IMR-90 (cell line): ENCODE measurements at regions not wholly inside any gene's neighbourhood (a gene's known extent, or its start where the extent isn't known, plus 50 kb on each side); places are given as distances from the start of the nearest gene placed in this dataset.

Experiments
- ATAC-seq: fragments of 200-7000 bp; cut with Tn5 transposase; 2 replicates; pipeline ENCODE4 v1.9.1; 2020; ENCODE audit warnings: low read depth, mild to moderate bottlenecking, moderate library complexity
- BruUV-seq: library from RNA; stranded (reverse); fragments of 400-500 nt; replicated peaks from 2 replicates; lab custom pipeline; 2021; lab: Mats Ljungman, UMichigan
- CTCF ChIA-PET: fragments of 300-600 bp; formaldehyde crosslinking; extraction: SDS; loops from one replicate; lab custom pipeline; 2021; ENCODE audit warnings: antibody characterized with exemption; lab: Yijun Ruan, JAX
- POLR2A ChIA-PET: fragments of 300-600 bp; sonication (Branson Sonifier 250); formaldehyde crosslinking; loops from one replicate; lab custom pipeline; 2022; ENCODE audit warnings: antibody characterized with exemption; ENCODE audit not compliant: unreplicated experiment; lab: Charles Lee
- DNase-seq: peaks from one replicate; pipeline ENCODE4 v3.0.0; 2013
- H2AFZ ChIP-seq: replicated peaks from 2 replicates; pipeline ENCODE3; 2013; ENCODE audit warnings: low read length, mild to moderate bottlenecking; ENCODE audit not compliant: poor library complexity
- H2AK5ac ChIP-seq: 2 replicates; pipeline ENCODE4 v1.6.1; 2013; ENCODE audit warnings: low read depth, low read length, inconsistent platforms
- H2AK9ac ChIP-seq: replicated peaks from 2 replicates; pipeline ENCODE3; 2013; ENCODE audit warnings: mild to moderate bottlenecking, low read depth, low read length, moderate library complexity; ENCODE audit not compliant: poor library complexity
- H2BK120ac ChIP-seq: 2 replicates; pipeline ENCODE4 v1.6.1; 2013; ENCODE audit warnings: low read depth, low read length, inconsistent platforms
- H2BK15ac ChIP-seq: 3 replicates; pipeline ENCODE4 v1.6.1; 2013; ENCODE audit warnings: low read depth, low read length, inconsistent platforms
- H2BK20ac ChIP-seq: 2 replicates; pipeline ENCODE4 v1.6.1; 2013; ENCODE audit warnings: low read depth, mild to moderate bottlenecking, inconsistent platforms, low read length, moderate library complexity
- H2BK5ac ChIP-seq: 2 replicates; pipeline ENCODE4 v1.6.1; 2013; ENCODE audit warnings: mild to moderate bottlenecking, low read depth, low read length, inconsistent platforms; ENCODE audit not compliant: poor library complexity, severe bottlenecking
- H3K14ac ChIP-seq: replicated peaks from 2 replicates; pipeline ENCODE4 v1.6.1; 2013; ENCODE audit warnings: low read depth, low read length, inconsistent platforms
- H3K18ac ChIP-seq: 2 replicates; pipeline ENCODE4 v1.6.1; 2013; ENCODE audit warnings: low read depth, low read length, control low read depth
- H3K23ac ChIP-seq: 2 replicates; pipeline ENCODE4 v1.6.1; 2013; ENCODE audit warnings: low read depth, low read length, inconsistent platforms
- H3K27ac ChIP-seq: 2 replicates; pipeline ENCODE4 v1.5.1; 2013; ENCODE audit warnings: mild to moderate bottlenecking, control low read depth, low read length; ENCODE audit not compliant: insufficient read depth
- H3K27me3 ChIP-seq: 2 replicates; pipeline ENCODE4 v1.6.1; 2013; ENCODE audit warnings: low read length; ENCODE audit not compliant: control insufficient read depth, insufficient read depth
- H3K36me3 ChIP-seq: 2 replicates; pipeline ENCODE4 v1.6.1; 2013; ENCODE audit warnings: low read length, mixed read lengths; ENCODE audit not compliant: control insufficient read depth, insufficient read depth
- H3K4ac ChIP-seq: 2 replicates; pipeline ENCODE4 v1.6.1; 2013; ENCODE audit warnings: low read depth, low read length, inconsistent platforms
- H3K4me1 ChIP-seq: 2 replicates; pipeline ENCODE4 v1.6.1; 2013; ENCODE audit warnings: low read length, mixed read lengths; ENCODE audit not compliant: control insufficient read depth, insufficient read depth
- H3K4me2 ChIP-seq: 2 replicates; pipeline ENCODE4 v1.6.1; 2013; ENCODE audit warnings: low read depth, mild to moderate bottlenecking, control low read depth, low read length, moderate library complexity
- H3K4me3 ChIP-seq: 2 replicates; pipeline ENCODE4 v1.5.1; 2013; ENCODE audit warnings: low read depth, mild to moderate bottlenecking, control low read depth, low read length, moderate library complexity; ENCODE audit not compliant: insufficient read depth
- H3K56ac ChIP-seq: 2 replicates; pipeline ENCODE4 v1.6.1; 2013; ENCODE audit warnings: low read length, inconsistent platforms; ENCODE audit not compliant: insufficient read depth; ENCODE audit errors: extremely low read depth
- H3K79me1 ChIP-seq, 2 experiments: 2 replicates each; pipeline ENCODE4 v1.6.1; 2013; ENCODE audit warnings: low read length in 2 of 2, inconsistent platforms in 1 of 2, low read depth in 1 of 2
- H3K9ac ChIP-seq: 2 replicates; pipeline ENCODE4 v1.6.1; 2013; ENCODE audit warnings: low read depth, low read length, control low read depth
- H3K9me1 ChIP-seq: 2 replicates; pipeline ENCODE4 v1.6.1; 2013; ENCODE audit warnings: low read length, inconsistent platforms; ENCODE audit not compliant: insufficient read depth
- H3K9me3 ChIP-seq: 2 replicates; pipeline ENCODE4 v1.6.1; 2013; ENCODE audit warnings: low read length; ENCODE audit not compliant: control insufficient read depth, insufficient read depth
- H4K20me1 ChIP-seq: 2 replicates; pipeline ENCODE4 v1.6.1; 2013; ENCODE audit warnings: low read length, inconsistent platforms; ENCODE audit not compliant: insufficient read depth
- H4K5ac ChIP-seq: 2 replicates; pipeline ENCODE4 v1.6.1; 2013; ENCODE audit warnings: mild to moderate bottlenecking, low read depth, low read length, control low read depth
- H4K8ac ChIP-seq, 2 experiments: 2 replicates each; pipeline ENCODE4 v1.6.1; 2013; ENCODE audit warnings: low read depth in 2 of 2, low read length in 2 of 2, control low read depth in 1 of 2, inconsistent platforms in 1 of 2
- H4K91ac ChIP-seq: 2 replicates; pipeline ENCODE4 v1.6.1; 2013; ENCODE audit warnings: low read depth, low read length, inconsistent platforms; ENCODE audit not compliant: insufficient read depth
- CEBPB ChIP-seq: IDR thresholded peaks from 2 replicates; pipeline ENCODE4 v1.6.1; 2012; ENCODE audit warnings: low read depth, low read length, improper control_type of control experiment
- MAFK ChIP-seq: IDR thresholded peaks from 2 replicates; pipeline ENCODE4 v1.6.1; 2012; ENCODE audit warnings: low read depth, low read length, improper control_type of control experiment
- WGBS, 2 experiments: methylation state at CpG; one replicate each; pipeline versions ENCODE4 v1.1.5 to v1.1.7; 2013; ENCODE audit warnings: missing lambda C conversion rate in 2 of 2; ENCODE audit not compliant: insufficient read length in 1 of 2; ENCODE audit errors: extremely low coverage in 2 of 2; 5-methylcytosine and 5-hydroxymethylcytosine counted together
- dilution Hi-C: fragments of 300-500 bp; cut with HindIII; formaldehyde crosslinking; loops from one replicate; pipeline ENCODE4 v1.14.3; 2018; ENCODE audit warnings: low sequenced_read_pairs; ENCODE audit not compliant: unreplicated experiment
- in situ Hi-C: fragments of 300-500 bp; cut with MboI; formaldehyde crosslinking; loops from 3 replicates; pipeline ENCODE4 v1.14.3; 2019; ENCODE audit warnings: low sequenced_read_pairs, inconsistent platforms, mixed read lengths
- intact Hi-C: fragments of 100-400 bp; cut with micrococcal nuclease; formaldehyde crosslinking; loops from 2 replicates; pipeline ENCODE4 v1.10.0; 2022

DNA sequence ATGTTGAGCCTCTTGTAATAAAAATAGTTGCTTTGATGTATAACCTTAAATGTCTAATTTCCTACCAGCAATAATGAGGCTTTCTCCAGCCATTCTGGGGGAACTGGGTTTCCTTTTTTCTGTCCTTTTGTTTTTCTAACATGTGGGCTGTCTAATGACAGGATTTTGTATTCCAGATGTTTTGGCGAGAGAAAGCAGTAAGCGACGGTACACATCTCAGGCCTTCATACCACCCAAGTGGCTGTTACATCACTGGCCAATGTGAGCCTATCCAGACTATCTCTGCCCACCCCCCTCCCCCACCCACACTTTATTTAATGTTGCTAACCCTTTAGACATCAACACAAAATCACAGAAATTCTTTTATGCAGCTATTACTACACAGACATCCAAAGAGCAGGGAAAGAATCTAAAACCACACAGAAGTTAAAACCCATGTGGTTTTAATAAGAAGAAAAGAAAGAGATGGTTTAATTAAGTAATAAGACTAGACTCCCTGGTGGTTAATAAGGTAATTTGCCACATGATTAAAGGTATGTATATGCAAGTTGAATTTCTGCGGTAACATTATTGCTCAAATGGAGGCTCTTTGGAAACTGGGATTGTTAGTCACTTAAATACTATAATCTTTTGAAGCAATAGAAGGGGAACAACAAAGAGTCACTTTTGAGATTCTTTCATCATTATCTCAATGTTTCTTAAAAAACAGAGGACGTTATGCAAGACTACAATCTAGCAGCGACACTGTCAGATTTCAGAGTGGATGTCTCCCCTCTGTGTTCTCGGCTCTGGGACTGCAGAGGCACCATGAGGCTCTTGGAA lies 365.1 kb downstream of the ENC1 start:
- no peak overlapping the region for H2BK120ac ChIP-seq
- no peak overlapping the region for H2AK9ac ChIP-seq
- ChIA-PET CTCF (no interaction called here), POLR2A (no interaction called here)
- H3K9me3 ChIP-seq: no peaks in the 10 kb centered on the region
- H2AK5ac ChIP-seq: no peak overlapping the region
- DNase-seq: no peak
- no peak overlapping the region for H2BK5ac ChIP-seq
- no peak overlapping the region for H4K5ac ChIP-seq
- in situ Hi-C loops (no loop called here), dilution Hi-C loops (no loop called here), intact Hi-C loops (no loop called here)
- no peak overlapping the region for H3K27ac ChIP-seq
- H3K18ac ChIP-seq: no peak overlapping the region
- BruUV-seq: no TSS peak
- H3K4me2 ChIP-seq: no peak overlapping the region
- H4K8ac ChIP-seq: no peak overlapping the region
- no peaks in the 10 kb centered on the region for H3K36me3 ChIP-seq
- ATAC-seq: no peak
- TF ChIP-seq CEBPB (peak; percentile 42; the same call in 1 of the 2 replicates), MAFK (no peak)
- no peaks in the 10 kb centered on the region; the same call in 1 of the 2 replicates for H3K9me1 ChIP-seq
- no peaks in the 10 kb centered on the region for H4K20me1 ChIP-seq
- 40% methylated on average over 1 of the region's 7 CpGs; no CpG with 5 or more reads in 1 of the 2 experiments for WGBS, 2 experiments
- no peak overlapping the region for H4K91ac ChIP-seq
- no peak overlapping the region for H3K9ac ChIP-seq
- no peak overlapping the region for H2BK20ac ChIP-seq
- no peak overlapping the region for H3K4ac ChIP-seq
- no peak overlapping the region for H2AFZ ChIP-seq
- H3K79me1 ChIP-seq: no peaks in the 10 kb centered on the region
- H3K4me1 ChIP-seq: 0 out of 2 replicates have a peak, but pooled peaks cover 1% of the 10 kb centered on the region
- H3K23ac ChIP-seq: no peak overlapping the region
- H3K14ac ChIP-seq: no peak overlapping the region
- H2BK15ac ChIP-seq: no peak overlapping the region
- H3K56ac ChIP-seq: no peak overlapping the region
- H3K4me3 ChIP-seq: no peak overlapping the region
- H3K27me3 ChIP-seq: no peaks in the 10 kb centered on the region; the same call in 1 of the 2 replicates
